Calu3 (cell line): ENCODE measurements at regions not wholly inside any gene's neighbourhood (a gene's known extent, or its start where the extent isn't known, plus 50 kb on each side); places are given as distances from the start of the nearest gene placed in this dataset.

Experiments used
- BruUV-seq: library from RNA; stranded (reverse); fragments of 400-500 nt; replicated peaks from 2 replicates; lab custom pipeline; 2021; lab: Mats Ljungman, UMichigan
- CTCF ChIA-PET: fragments of 300-600 bp; sonication (Branson Sonifier 250); formaldehyde crosslinking; loops from one replicate; lab custom pipeline; 2022; ENCODE audit warnings: antibody characterized with exemption; lab: Charles Lee
- DNase-seq: peaks from one replicate; pipeline ENCODE4 v3.0.0; 2022
- H3K27ac Mint-ChIP-seq: one replicate; pipeline ENCODE4 v1.8.0; 2022; ENCODE audit warnings: mixed read lengths; ENCODE audit not compliant: unreplicated experiment
- H3K27me3 Mint-ChIP-seq: one replicate; pipeline ENCODE4 v1.8.0; 2022; ENCODE audit warnings: mixed read lengths; ENCODE audit not compliant: unreplicated experiment
- H3K36me3 Mint-ChIP-seq: one replicate; pipeline ENCODE4 v1.8.0; 2022; ENCODE audit warnings: mild to moderate bottlenecking, moderate library complexity, mixed read lengths; ENCODE audit not compliant: insufficient read depth, unreplicated experiment
- H3K4me1 Mint-ChIP-seq: one replicate; pipeline ENCODE4 v1.8.0; 2022; ENCODE audit warnings: mild to moderate bottlenecking, low read depth, mixed read lengths; ENCODE audit not compliant: unreplicated experiment
- H3K4me3 Mint-ChIP-seq: one replicate; pipeline ENCODE4 v1.8.0; 2022; ENCODE audit warnings: mild to moderate bottlenecking, low read depth, moderate library complexity, mixed read lengths; ENCODE audit not compliant: unreplicated experiment
- H3K9me3 Mint-ChIP-seq: one replicate; pipeline ENCODE4 v1.8.0; 2022; ENCODE audit warnings: low read depth, mixed read lengths; ENCODE audit not compliant: unreplicated experiment
- CTCF ChIP-seq: fragments of 200-600 bp; IDR thresholded peaks from one replicate; pipeline ENCODE4 v1.8.0; 2022; ENCODE audit warnings: antibody characterized with exemption; ENCODE audit not compliant: unreplicated experiment
- intact Hi-C: fragments of 100-400 bp; cut with micrococcal nuclease; formaldehyde crosslinking; loops from one replicate; pipeline ENCODE4 v1.10.0; 2022; ENCODE audit not compliant: unreplicated experiment

- Mint-ChIP-seq H3K27me3 (no peaks in the 10 kb centered on the region), H3K27ac (no peak overlapping the region), H3K4me1 (no peaks in the 10 kb centered on the region), H3K9me3 (no peaks in the 10 kb centered on the region), H3K4me3 (no peak overlapping the region), H3K36me3 (no peaks in the 10 kb centered on the region)
- no peak for TF ChIP-seq CTCF
- intact Hi-C loops = no loop called here
- DNase-seq = no peak
- BruUV-seq = no TSS peak
- CTCF ChIA-PET = interaction anchor here (0.8 kb wide), 1 partner anchor 114 kb away, joined by 4 read pairs; no protein-coding TSS in a partner anchor
Measured at GRCh38 chrX:44072631-44073030, 99.4 kb upstream of the NDP start.

- intact Hi-C loops = no loop called here
- no peaks in the 10 kb centered on the region for H3K36me3 Mint-ChIP-seq
- H3K27ac Mint-ChIP-seq = no peak overlapping the region
- no peak for TF ChIP-seq CTCF
- CTCF ChIA-PET = interaction anchor here (0.6 to 0.8 kb wide), 2 partner anchors 114 to 1156 kb away, joined by 4 read pairs; no protein-coding TSS in a partner anchor
- no peak for DNase-seq
- H3K9me3 Mint-ChIP-seq = no peaks in the 10 kb centered on the region
- no peaks in the 10 kb centered on the region for H3K4me1 Mint-ChIP-seq
- H3K27me3 Mint-ChIP-seq = no peaks in the 10 kb centered on the region
- no peak overlapping the region for H3K4me3 Mint-ChIP-seq
- no TSS peak for BruUV-seq
Measured at GRCh38 chrX:44071847-44072551, 98.8 kb upstream of the NDP start.

GRCh38 chrX:44071070-44071645 lies 98.0 kb upstream of the NDP start:
- CTCF ChIA-PET = interaction anchor here (0.6 kb wide), 1 partner anchor 1157 kb away, joined by 4 read pairs; no protein-coding TSS in a partner anchor
- H3K27ac Mint-ChIP-seq = no peak overlapping the region
- no peak overlapping the region for H3K4me3 Mint-ChIP-seq
- no TSS peak for BruUV-seq
- TF ChIP-seq CTCF = no peak
- H3K27me3 Mint-ChIP-seq = no peaks in the 10 kb centered on the region
- H3K4me1 Mint-ChIP-seq = no peaks in the 10 kb centered on the region
- H3K9me3 Mint-ChIP-seq = no peaks in the 10 kb centered on the region
- no peak for DNase-seq
- intact Hi-C loops = no loop called here
- no peaks in the 10 kb centered on the region for H3K36me3 Mint-ChIP-seq

- Mint-ChIP-seq H3K4me1 (no peaks in the 10 kb centered on the region), H3K9me3 (no peaks in the 10 kb centered on the region), H3K27ac (no peak overlapping the region), H3K4me3 (no peak overlapping the region), H3K36me3 (no peaks in the 10 kb centered on the region), H3K27me3 (no peaks in the 10 kb centered on the region)
- no peak for TF ChIP-seq CTCF
- intact Hi-C loops = no loop called here
- no peak for DNase-seq
- CTCF ChIA-PET = no interaction called here
- BruUV-seq = no TSS peak
Measured at GRCh38 chrX:44068043-44068442, 94.9 kb upstream of the NDP start.
